ENCODE measurements at regions not wholly inside any gene's neighbourhood (a gene's known extent, or its start where the extent isn't known, plus 50 kb on each side); places are given as distances from the start of the nearest gene placed in this dataset.

GRCh38 chr4:38519666-38520065, 144.3 kb upstream of the KLF3 start:
- peaks cover 7% of the 10 kb centered on the region; the same call in 1 of the 2 replicates for H3K27me3 ChIP-seq (ENCODE audit: insufficient read depth, low read length)
- H3K4me2 ChIP-seq (ENCODE audit: low read length): no peak overlapping the region
- no peaks in the 10 kb centered on the region for H3K9me2 ChIP-seq (ENCODE audit: low read depth, low read length)
- H3K79me2 ChIP-seq (ENCODE audit: insufficient read depth, low read length): no peaks in the 10 kb centered on the region
- TF ChIP-seq EZH2 (IDR thresholded peaks at IDR 0.05; ENCODE audit: borderline replicate concordance, low read length) (no peak), CTCF (IDR thresholded peaks at IDR 0.05; ENCODE audit: low read length) (no peak)
- no peaks in the 10 kb centered on the region for H4K20me1 ChIP-seq (ENCODE audit: insufficient read depth, low read length)
- H3F3A ChIP-seq (ENCODE audit: insufficient read depth, low read length): no peaks in the 10 kb centered on the region
- H2AFZ ChIP-seq (ENCODE audit: low read length): no peak overlapping the region
- no peaks in the 10 kb centered on the region for H3K9me3 ChIP-seq (ENCODE audit: low read length)
- H3K27ac ChIP-seq (ENCODE audit: low read depth, low read length, poor library complexity, severe bottlenecking): no peak overlapping the region
- no peak overlapping the region for H3K4me3 ChIP-seq (ENCODE audit: low read depth, low read length, poor library complexity, severe bottlenecking)
- H3K4me1 ChIP-seq (ENCODE audit: insufficient read depth, low read length, severe bottlenecking): no peaks in the 10 kb centered on the region
- no peak overlapping the region for H3K9ac ChIP-seq (ENCODE audit: low read length)
- H3K36me3 ChIP-seq (ENCODE audit: insufficient read depth, low read length): no peaks in the 10 kb centered on the region

- Histone ChIP-seq H4K20me1 (ENCODE audit: insufficient read depth, low read length) (no peaks in the 10 kb centered on the region), H3K9me3 (ENCODE audit: low read length) (no peaks in the 10 kb centered on the region), H3K9me2 (ENCODE audit: low read depth, low read length) (no peaks in the 10 kb centered on the region), H3K79me2 (ENCODE audit: insufficient read depth, low read length) (no peaks in the 10 kb centered on the region), H3K4me1 (ENCODE audit: insufficient read depth, low read length, severe bottlenecking) (no peaks in the 10 kb centered on the region), H3K9ac (ENCODE audit: low read length) (no peak overlapping the region), H2AFZ (ENCODE audit: low read length) (no peak overlapping the region), H3K4me3 (ENCODE audit: low read depth, low read length, poor library complexity, severe bottlenecking) (no peak overlapping the region), H3K27ac (ENCODE audit: low read depth, low read length, poor library complexity, severe bottlenecking) (no peak overlapping the region), H3F3A (ENCODE audit: insufficient read depth, low read length) (no peaks in the 10 kb centered on the region), H3K36me3 (ENCODE audit: insufficient read depth, low read length) (no peaks in the 10 kb centered on the region), H3K27me3 (ENCODE audit: insufficient read depth, low read length) (peaks cover 7% of the 10 kb centered on the region; the same call in 1 of the 2 replicates), H3K4me2 (ENCODE audit: low read length) (no peak overlapping the region)
- TF ChIP-seq EZH2 (IDR thresholded peaks at IDR 0.05; ENCODE audit: borderline replicate concordance, low read length) (no peak), CTCF (IDR thresholded peaks at IDR 0.05; ENCODE audit: low read length) (no peak)
Observed at GRCh38 chr4:38523054-38523453, 140.9 kb upstream of the KLF3 start.

- Histone ChIP-seq H3K27me3 (ENCODE audit: insufficient read depth, low read length) (peaks cover 7% of the 10 kb centered on the region; the same call in 1 of the 2 replicates), H3K36me3 (ENCODE audit: insufficient read depth, low read length) (no peaks in the 10 kb centered on the region), H3K9me3 (ENCODE audit: low read length) (no peaks in the 10 kb centered on the region), H4K20me1 (ENCODE audit: insufficient read depth, low read length) (no peaks in the 10 kb centered on the region), H3K79me2 (ENCODE audit: insufficient read depth, low read length) (no peaks in the 10 kb centered on the region), H2AFZ (ENCODE audit: low read length) (no peak overlapping the region), H3K4me1 (ENCODE audit: insufficient read depth, low read length, severe bottlenecking) (no peaks in the 10 kb centered on the region), H3K9me2 (ENCODE audit: low read depth, low read length) (no peaks in the 10 kb centered on the region), H3K4me3 (ENCODE audit: low read depth, low read length, poor library complexity, severe bottlenecking) (no peak overlapping the region), H3F3A (ENCODE audit: insufficient read depth, low read length) (no peaks in the 10 kb centered on the region), H3K4me2 (ENCODE audit: low read length) (peak overlapping the region; percentile 42; the same call in 1 of the 2 replicates), H3K27ac (ENCODE audit: low read depth, low read length, poor library complexity, severe bottlenecking) (no peak overlapping the region), H3K9ac (ENCODE audit: low read length) (no peak overlapping the region)
- TF ChIP-seq CTCF (IDR thresholded peaks at IDR 0.05; ENCODE audit: low read length) (no peak), EZH2 (IDR thresholded peaks at IDR 0.05; ENCODE audit: borderline replicate concordance, low read length) (no peak)
Observed at GRCh38 chr4:38523524-38524448, 140.2 kb upstream of the KLF3 start.

All from OCI-LY1 (cell line).